ENCODE measurements at regions not wholly inside any gene's neighbourhood (a gene's known extent, or its start where the extent isn't known, plus 50 kb on each side); places are given as distances from the start of the nearest gene placed in this dataset.

GRCh38 chr2:104375206-104375605 lies 478.7 kb upstream of the POU3F3 start:
- Histone ChIP-seq H3K27me3 (ENCODE audit: low read depth) (no peaks in the 10 kb centered on the region), H3K36me3 (replicated peaks) (no peaks in the 10 kb centered on the region), H3K4me3 (no peak overlapping the region), H3K9me3 (no peaks in the 10 kb centered on the region), H3K4me1 (no peaks in the 10 kb centered on the region)
- in situ Hi-C loops (cut with MboI; ENCODE audit: low sequenced_read_pairs), result no loop called here
- DNase-seq (ENCODE audit: low spot score in 2 of 2), result no peak

GRCh38 chr2:104378853-104379374 lies 475.0 kb upstream of the POU3F3 start:
- no peaks in the 10 kb centered on the region for H3K27me3 ChIP-seq (ENCODE audit: low read depth)
- no peaks in the 10 kb centered on the region for H3K4me1 ChIP-seq
- H3K36me3 ChIP-seq (replicated peaks), result no peaks in the 10 kb centered on the region
- DNase-seq (ENCODE audit: low spot score in 2 of 2), result no peak
- H3K9me3 ChIP-seq, result no peaks in the 10 kb centered on the region
- in situ Hi-C loops (cut with MboI; ENCODE audit: low sequenced_read_pairs), result no loop called here
- H3K4me3 ChIP-seq, result no peak overlapping the region

GRCh38 chr2:104384961-104385360 lies 469.0 kb upstream of the POU3F3 start:
- no peak for DNase-seq (ENCODE audit: low spot score in 2 of 2)
- Histone ChIP-seq H3K4me3 (no peak overlapping the region), H3K27me3 (ENCODE audit: low read depth) (no peaks in the 10 kb centered on the region), H3K4me1 (no peaks in the 10 kb centered on the region), H3K9me3 (no peaks in the 10 kb centered on the region), H3K36me3 (replicated peaks) (no peaks in the 10 kb centered on the region)
- in situ Hi-C loops (cut with MboI; ENCODE audit: low sequenced_read_pairs), result no loop called here

DNA sequence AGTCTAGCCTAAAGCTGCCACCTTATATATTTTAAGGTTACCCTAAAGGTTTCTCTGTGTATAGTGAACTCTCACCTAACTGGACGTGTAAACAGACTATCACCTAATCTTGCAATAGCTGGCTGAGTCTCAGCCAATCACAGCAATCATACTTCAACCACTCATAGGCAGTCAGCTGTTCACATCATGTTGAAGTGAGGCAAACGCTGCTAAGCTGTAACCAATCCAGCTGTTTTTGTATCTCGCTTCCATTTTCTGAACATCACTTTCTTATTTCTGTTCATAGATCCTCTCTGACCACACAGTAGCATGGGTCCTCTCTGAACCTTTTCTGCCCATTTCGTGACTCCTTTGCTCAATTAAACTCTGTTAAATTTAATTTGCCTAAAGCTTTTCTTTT lies 468.2 kb upstream of the POU3F3 start:
- no peak for DNase-seq (ENCODE audit: low spot score in 2 of 2)
- Histone ChIP-seq H3K9me3 (no peaks in the 10 kb centered on the region), H3K36me3 (replicated peaks) (no peaks in the 10 kb centered on the region), H3K4me3 (no peak overlapping the region), H3K4me1 (no peaks in the 10 kb centered on the region), H3K27me3 (ENCODE audit: low read depth) (no peaks in the 10 kb centered on the region)
- in situ Hi-C loops (cut with MboI; ENCODE audit: low sequenced_read_pairs), result no loop called here

DNA sequence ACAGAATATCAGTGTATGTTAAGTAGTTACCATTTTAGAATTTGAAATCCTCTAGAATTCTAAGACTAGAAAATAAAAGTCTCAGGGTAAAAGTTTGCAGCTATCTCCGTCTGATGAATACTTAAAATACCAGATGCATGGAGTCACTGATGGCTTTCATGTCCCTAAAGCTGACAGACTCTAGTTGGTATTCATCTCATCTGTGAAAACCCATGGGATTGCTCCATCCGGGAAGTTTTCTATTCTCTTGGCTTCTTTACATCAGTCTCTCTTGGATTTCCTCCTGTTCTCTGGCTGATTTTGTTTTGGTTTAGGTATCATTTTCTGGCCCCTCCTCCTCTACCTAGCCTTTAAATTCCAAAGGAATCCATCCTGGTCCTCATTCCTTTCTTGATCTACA lies 465.6 kb upstream of the POU3F3 start:
- Histone ChIP-seq H3K36me3 (replicated peaks) (no peaks in the 10 kb centered on the region), H3K27me3 (ENCODE audit: low read depth) (no peaks in the 10 kb centered on the region), H3K4me3 (no peak overlapping the region), H3K4me1 (no peaks in the 10 kb centered on the region), H3K9me3 (no peaks in the 10 kb centered on the region)
- no peak for DNase-seq (ENCODE audit: low spot score in 2 of 2)
- in situ Hi-C loops (cut with MboI; ENCODE audit: low sequenced_read_pairs), result no loop called here

- Histone ChIP-seq H3K4me1 (no peaks in the 10 kb centered on the region), H3K4me3 (no peak overlapping the region), H3K27me3 (ENCODE audit: low read depth) (no peaks in the 10 kb centered on the region), H3K9me3 (no peaks in the 10 kb centered on the region), H3K36me3 (replicated peaks) (no peaks in the 10 kb centered on the region)
- in situ Hi-C loops (cut with MboI; ENCODE audit: low sequenced_read_pairs), result no loop called here
- DNase-seq (ENCODE audit: low spot score in 2 of 2), result no peak
These were observed 451.1 kb upstream of the POU3F3 start for GRCh38 chr2:104402825-104403224.

- Histone ChIP-seq H3K36me3 (replicated peaks) (no peaks in the 10 kb centered on the region), H3K9me3 (no peaks in the 10 kb centered on the region), H3K4me1 (no peaks in the 10 kb centered on the region), H3K4me3 (no peak overlapping the region), H3K27me3 (ENCODE audit: low read depth) (no peaks in the 10 kb centered on the region)
- in situ Hi-C loops (cut with MboI; ENCODE audit: low sequenced_read_pairs), result no loop called here
- DNase-seq (ENCODE audit: low spot score in 2 of 2), result no peak
These were observed 449.4 kb upstream of the POU3F3 start for GRCh38 chr2:104404526-104404925.

GRCh38 chr2:104405623-104406022 lies 448.3 kb upstream of the POU3F3 start:
- Histone ChIP-seq H3K36me3 (replicated peaks) (no peaks in the 10 kb centered on the region), H3K4me3 (no peak overlapping the region), H3K9me3 (no peaks in the 10 kb centered on the region), H3K4me1 (no peaks in the 10 kb centered on the region), H3K27me3 (ENCODE audit: low read depth) (no peaks in the 10 kb centered on the region)
- in situ Hi-C loops (cut with MboI; ENCODE audit: low sequenced_read_pairs), result no loop called here
- no peak for DNase-seq (ENCODE audit: low spot score in 2 of 2)

GRCh38 chr2:104406261-104406726 lies 447.6 kb upstream of the POU3F3 start:
- DNase-seq (ENCODE audit: low spot score in 2 of 2), result no peak
- no peaks in the 10 kb centered on the region for H3K36me3 ChIP-seq (replicated peaks)

GRCh38 chr2:104407641-104408040 lies 446.3 kb upstream of the POU3F3 start:
- in situ Hi-C loops (cut with MboI; ENCODE audit: low sequenced_read_pairs), result no loop called here
- Histone ChIP-seq H3K4me1 (no peaks in the 10 kb centered on the region), H3K27me3 (ENCODE audit: low read depth) (no peaks in the 10 kb centered on the region), H3K36me3 (replicated peaks) (no peaks in the 10 kb centered on the region), H3K4me3 (no peak overlapping the region), H3K9me3 (no peaks in the 10 kb centered on the region)
- DNase-seq (ENCODE audit: low spot score in 2 of 2), result no peak

More at GRCh38 chr2:104406261-104406726, 447.6 kb upstream of the POU3F3 start:
- Histone ChIP-seq H3K9me3 (no peaks in the 10 kb centered on the region), H3K27me3 (ENCODE audit: low read depth) (no peaks in the 10 kb centered on the region), H3K4me3 (no peak overlapping the region), H3K4me1 (no peaks in the 10 kb centered on the region)
- in situ Hi-C loops (cut with MboI; ENCODE audit: low sequenced_read_pairs), result no loop called here

DNA sequence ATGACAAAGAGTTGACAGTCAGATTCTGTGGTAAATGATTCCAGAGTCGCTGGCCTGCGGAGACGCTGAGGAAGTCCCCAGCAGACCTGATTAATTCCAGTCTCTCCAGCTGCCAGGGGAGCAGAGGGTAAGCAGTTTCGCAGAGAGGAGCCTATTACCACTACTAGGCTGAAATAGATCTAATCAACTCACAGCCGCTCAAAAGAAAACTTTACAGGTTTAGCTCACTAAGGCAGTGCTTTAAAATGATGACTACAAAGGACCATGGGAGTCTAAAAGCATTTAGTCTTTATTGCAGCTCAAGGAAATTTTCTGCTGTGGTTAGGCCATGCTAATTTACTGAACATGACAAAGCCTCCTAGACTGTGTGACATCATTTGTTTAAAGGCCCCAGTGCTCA lies 445.6 kb upstream of the POU3F3 start:
- DNase-seq (ENCODE audit: low spot score in 2 of 2), result no peak
- H3K4me1 ChIP-seq, result no peaks in the 10 kb centered on the region
- H3K36me3 ChIP-seq (replicated peaks), result no peaks in the 10 kb centered on the region
- H3K4me3 ChIP-seq, result no peak overlapping the region
- H3K27me3 ChIP-seq (ENCODE audit: low read depth), result no peaks in the 10 kb centered on the region
- in situ Hi-C loops (cut with MboI; ENCODE audit: low sequenced_read_pairs), result no loop called here
- H3K9me3 ChIP-seq, result no peaks in the 10 kb centered on the region

- in situ Hi-C loops (cut with MboI; ENCODE audit: low sequenced_read_pairs), result no loop called here
- no peaks in the 10 kb centered on the region for H3K4me1 ChIP-seq
- no peaks in the 10 kb centered on the region for H3K27me3 ChIP-seq (ENCODE audit: low read depth)
- no peak overlapping the region for H3K4me3 ChIP-seq
- H3K36me3 ChIP-seq (replicated peaks), result no peaks in the 10 kb centered on the region
- H3K9me3 ChIP-seq, result no peaks in the 10 kb centered on the region
- no peak for DNase-seq (ENCODE audit: low spot score in 2 of 2)
These were observed 443.8 kb upstream of the POU3F3 start for GRCh38 chr2:104410136-104410535.

DNA sequence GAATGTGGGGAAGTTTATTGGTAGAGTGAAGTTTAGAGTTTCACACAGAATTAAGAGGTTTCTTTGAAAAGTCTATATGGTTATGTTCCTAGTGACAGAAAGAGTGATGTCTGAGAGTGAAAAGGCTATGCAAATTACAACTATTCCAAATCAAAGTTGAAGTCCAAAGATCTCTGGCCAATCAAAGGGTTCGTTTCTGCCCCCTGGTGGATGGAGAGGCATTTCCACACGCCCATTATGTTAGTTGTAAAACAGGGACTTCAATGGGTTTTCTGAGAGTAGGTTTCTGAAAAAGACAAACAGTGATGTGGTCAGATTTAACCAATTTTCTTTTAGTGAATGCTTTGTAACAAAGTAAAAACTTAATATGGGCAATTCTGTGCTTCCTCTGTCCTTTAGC lies 441.5 kb upstream of the POU3F3 start:
- in situ Hi-C loops (cut with MboI; ENCODE audit: low sequenced_read_pairs), result no loop called here
- Histone ChIP-seq H3K4me1 (no peaks in the 10 kb centered on the region), H3K4me3 (no peak overlapping the region), H3K9me3 (no peaks in the 10 kb centered on the region), H3K27me3 (ENCODE audit: low read depth) (no peaks in the 10 kb centered on the region), H3K36me3 (replicated peaks) (no peaks in the 10 kb centered on the region)
- DNase-seq (ENCODE audit: low spot score in 2 of 2), result peak; percentile 2 to 54

GRCh38 chr2:104413890-104414289 lies 440.0 kb upstream of the POU3F3 start:
- Histone ChIP-seq H3K4me3 (no peak overlapping the region), H3K27me3 (ENCODE audit: low read depth) (no peaks in the 10 kb centered on the region), H3K4me1 (no peaks in the 10 kb centered on the region), H3K9me3 (no peaks in the 10 kb centered on the region), H3K36me3 (replicated peaks) (no peaks in the 10 kb centered on the region)
- in situ Hi-C loops (cut with MboI; ENCODE audit: low sequenced_read_pairs), result no loop called here
- DNase-seq (ENCODE audit: low spot score in 2 of 2), result no peak

GRCh38 chr2:104415284-104415683 lies 438.6 kb upstream of the POU3F3 start:
- Histone ChIP-seq H3K4me3 (no peak overlapping the region), H3K9me3 (no peaks in the 10 kb centered on the region), H3K27me3 (ENCODE audit: low read depth) (no peaks in the 10 kb centered on the region), H3K4me1 (no peaks in the 10 kb centered on the region), H3K36me3 (replicated peaks) (no peaks in the 10 kb centered on the region)
- no peak for DNase-seq (ENCODE audit: low spot score in 2 of 2)
- in situ Hi-C loops (cut with MboI; ENCODE audit: low sequenced_read_pairs), result no loop called here

All from HAP-1 (cell line).